Heart left ventricle (tissue), 16 donors: ENCODE measurements at regions not wholly inside any gene's neighbourhood (a gene's known extent, or its start where the extent isn't known, plus 50 kb on each side); places are given as distances from the start of the nearest gene placed in this dataset.

Source experiments
- ATAC-seq, 4 donors: fragments of 200-7000 bp; cut with Tn5 transposase; one replicate each; pipeline ENCODE4 v1.9.1; 2020 to 2022; ENCODE audit warnings: moderate library complexity in 4 of 4, mild to moderate bottlenecking in 3 of 4, moderate number of reproducible peaks in 1 of 4
- DNase-seq, 5 donors: peaks; one replicate each; pipeline ENCODE4 v3.0.0-alpha.2; 2020
- H3K27ac ChIP-seq, 12 donors: fragments of 200-600 bp; sonication (generic) in 4 of 12; one replicate each; pipeline versions ENCODE4 v1.5.0 to v1.8.0; 2016 to 2022; ENCODE audit warnings: mild to moderate bottlenecking in 2 of 12
- H3K27me3 ChIP-seq, 9 donors: fragments of 200-600 bp; sonication (generic) in 2 of 9; one replicate each; pipeline versions ENCODE4 v1.5.1 to v1.8.0; 2016 to 2022; ENCODE audit warnings: mild to moderate bottlenecking in 3 of 9
- H3K36me3 ChIP-seq, 9 donors: fragments of 200-600 bp; sonication (generic) in 2 of 9; one replicate each; pipeline versions ENCODE4 v1.5.0 to v1.8.0; 2018 to 2022; ENCODE audit warnings: mild to moderate bottlenecking in 2 of 9
- H3K4me1 ChIP-seq, 12 donors: fragments of 200-600 bp; sonication (generic) in 4 of 12; one replicate each; pipeline versions ENCODE4 v1.5.0 to v1.8.0; 2016 to 2022; ENCODE audit warnings: mild to moderate bottlenecking in 3 of 12
- H3K4me3 ChIP-seq, 12 donors: fragments of 200-600 bp; sonication (generic) in 4 of 12; one replicate each; pipeline versions ENCODE4 v1.5.0 to v1.8.0; 2017 to 2022; ENCODE audit warnings: mild to moderate bottlenecking in 9 of 12, moderate library complexity in 4 of 12
- H3K9me3 ChIP-seq, 12 donors: fragments of 200-600 bp; sonication (generic) in 4 of 12; one replicate each; pipeline versions ENCODE4 v1.5.0 to v1.8.0; 2016 to 2022; ENCODE audit warnings: mild to moderate bottlenecking in 1 of 12
- POLR2A ChIP-seq, 2 donors: fragments of 450-650 bp; IDR thresholded peaks; one replicate each; pipeline ENCODE4 v1.6.1; 2017; ENCODE audit warnings: antibody characterized with exemption in 2 of 2, mild to moderate bottlenecking in 2 of 2, moderate library complexity in 2 of 2
- WGBS, 4 donors: extraction: QIAGEN DNeasy Blood & Tissue Kit in 2 of 4; methylation state at CpG; one replicate each; pipeline versions ENCODE4 v1.1.5 to v1.1.7; 2013 to 2018; 5-methylcytosine and 5-hydroxymethylcytosine counted together
- intact Hi-C, 10 donors: fragments of 100-400 bp; cut with DNase I; formaldehyde crosslinking; loops; one replicate each; pipeline versions ENCODE4 v1.11.1 to v1.14.2; 2022
- TF ChIP-seq, protein P1 (sequence below), 12 donors: fragments of 200-600 bp; sonication (generic) in 4 of 12; IDR thresholded peaks; one replicate each; pipeline versions ENCODE4 v1.5.0 to v1.8.0; 2018 to 2022; ENCODE audit warnings: antibody characterized with exemption in 12 of 12, mild to moderate bottlenecking in 5 of 12
- donor health status: ischemic (EF 13 %, LVEDD 7.1; RV severe dilation, severe dysfunction).
- donor health status: healthy with polysubstance abuse.
- donor health status: DM: no; HTN: yes; CAD: no.
- donor health status: DM: no; HTN: no; CAD: no.
- donor health status: ischemic (EF 25% LVEDD 6.9; RV normal size, moderate dysfunction).
- donor health status: ischemic (EF 25% LVEDD 5.7; RV mildly dilated, moderate dysfunction).
- donor health status: healthy.
- donor health status: DM: yes; HTN: yes; CAD: no.
- donor health status: ischemic (EF 35%, LVEDD 5.7; RV mildly dilated, moderate dysfunction).
- donor health status: nonischemic (EF 11% LVEDD 7.7; RV severe dilation, severe dysfunction).
- donor health status: DM: yes; HTN: yes; CAD: no.
- donor health status: PGD.
- donor health status: ischemic (EF 29% LVEDD 5.4; RV normal size, mild dysfunction).
- donor health status: nonischemic (EF 23%, LVEDD 6.1; RV moderate dilation, normal function).

GRCh38 chr5:27217155-27217956, 179.0 kb upstream of the CDH9 start:
- TF ChIP-seq, protein P1, sequence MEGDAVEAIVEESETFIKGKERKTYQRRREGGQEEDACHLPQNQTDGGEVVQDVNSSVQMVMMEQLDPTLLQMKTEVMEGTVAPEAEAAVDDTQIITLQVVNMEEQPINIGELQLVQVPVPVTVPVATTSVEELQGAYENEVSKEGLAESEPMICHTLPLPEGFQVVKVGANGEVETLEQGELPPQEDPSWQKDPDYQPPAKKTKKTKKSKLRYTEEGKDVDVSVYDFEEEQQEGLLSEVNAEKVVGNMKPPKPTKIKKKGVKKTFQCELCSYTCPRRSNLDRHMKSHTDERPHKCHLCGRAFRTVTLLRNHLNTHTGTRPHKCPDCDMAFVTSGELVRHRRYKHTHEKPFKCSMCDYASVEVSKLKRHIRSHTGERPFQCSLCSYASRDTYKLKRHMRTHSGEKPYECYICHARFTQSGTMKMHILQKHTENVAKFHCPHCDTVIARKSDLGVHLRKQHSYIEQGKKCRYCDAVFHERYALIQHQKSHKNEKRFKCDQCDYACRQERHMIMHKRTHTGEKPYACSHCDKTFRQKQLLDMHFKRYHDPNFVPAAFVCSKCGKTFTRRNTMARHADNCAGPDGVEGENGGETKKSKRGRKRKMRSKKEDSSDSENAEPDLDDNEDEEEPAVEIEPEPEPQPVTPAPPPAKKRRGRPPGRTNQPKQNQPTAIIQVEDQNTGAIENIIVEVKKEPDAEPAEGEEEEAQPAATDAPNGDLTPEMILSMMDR (IDR thresholded peaks at IDR 0.05): no peak
- TF ChIP-seq POLR2A (IDR thresholded peaks at IDR 0.05): no peak
- intact Hi-C loops: no loop called here
- Histone ChIP-seq H3K4me1 (no peaks in the 10 kb centered on the region), H3K27ac (no peak overlapping the region), H3K9me3 (peaks cover 0 to 12% (median 0%) of the 10 kb centered on the region in 12 donors), H3K4me3 (no peak overlapping the region), H3K27me3 (no peaks in the 10 kb centered on the region), H3K36me3 (no peaks in the 10 kb centered on the region)
- 81 to 87% (median 85%) methylated on average over 15 of the region's 15 CpGs for WGBS, 4 donors
- DNase-seq (no peak), ATAC-seq (no peak)

DNA sequence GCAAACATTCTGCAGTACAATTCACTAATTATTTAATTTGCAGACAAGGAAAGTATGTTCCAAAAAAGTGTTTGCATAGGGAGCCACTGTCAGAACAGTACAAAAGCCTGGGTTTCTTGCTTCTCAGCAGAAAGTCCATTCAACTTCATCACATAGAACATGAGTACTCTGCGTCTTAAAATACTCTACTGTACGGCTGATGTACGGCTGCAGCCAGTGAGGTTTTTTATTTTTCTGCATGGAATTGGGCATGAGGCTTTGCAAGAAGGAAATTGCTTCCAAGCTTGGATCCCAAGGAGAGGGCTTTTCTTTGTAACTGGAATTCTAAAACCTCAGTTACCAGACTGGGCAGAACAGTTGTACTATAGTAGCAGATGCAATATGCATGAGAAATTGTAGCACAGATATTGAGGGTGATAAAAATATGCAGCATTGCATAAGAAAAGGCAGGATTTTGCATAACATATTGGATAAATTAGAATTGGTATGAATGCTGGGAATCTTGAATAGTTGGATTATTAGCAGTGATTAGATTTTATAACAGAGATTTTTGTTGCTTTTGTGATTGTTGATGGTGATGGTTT, 178.1 kb upstream of the CDH9 start:
- Histone ChIP-seq H3K36me3 (no peaks in the 10 kb centered on the region), H3K9me3 (peaks cover 0 to 12% (median 0%) of the 10 kb centered on the region in 12 donors), H3K4me3 (no peak overlapping the region), H3K27me3 (no peaks in the 10 kb centered on the region), H3K4me1 (no peaks in the 10 kb centered on the region), H3K27ac (no peak overlapping the region)
- WGBS, 4 donors: 71 to 91% (median 86%) methylated on average over 3 of the region's 3 CpGs
- TF ChIP-seq POLR2A (IDR thresholded peaks at IDR 0.05): no peak
- TF ChIP-seq, protein P1 (IDR thresholded peaks at IDR 0.05): no peak
- ATAC-seq: no peak
- DNase-seq: no peak
- intact Hi-C loops: no loop called here

- DNase-seq: no peak
- Histone ChIP-seq H3K4me1 (no peaks in the 10 kb centered on the region), H3K27me3 (no peaks in the 10 kb centered on the region), H3K9me3 (peaks cover 0 to 47% (median 18%) of the 10 kb centered on the region in 12 donors), H3K4me3 (no peak overlapping the region), H3K27ac (no peak overlapping the region), H3K36me3 (no peaks in the 10 kb centered on the region)
- intact Hi-C loops: no loop called here
- WGBS, 4 donors: 59 to 68% (median 63%) methylated on average over 2 of the region's 2 CpGs
- no peak for TF ChIP-seq POLR2A (IDR thresholded peaks at IDR 0.05)
- TF ChIP-seq, protein P1 (IDR thresholded peaks at IDR 0.05): no peak
- no peak for ATAC-seq
These were observed 169.7 kb upstream of the CDH9 start for GRCh38 chr5:27208051-27208450.

- Histone ChIP-seq H3K27ac (no peak overlapping the region), H3K27me3 (no peaks in the 10 kb centered on the region), H3K4me3 (no peak overlapping the region), H3K4me1 (no peaks in the 10 kb centered on the region), H3K36me3 (no peaks in the 10 kb centered on the region), H3K9me3 (peaks cover 0 to 6% (median 0%) of the 10 kb centered on the region in 12 donors)
- 65 to 78% (median 69%) methylated on average over 7 of the region's 7 CpGs for WGBS, 4 donors
- ATAC-seq (no peak), DNase-seq (no peak)
- no peak for TF ChIP-seq POLR2A (IDR thresholded peaks at IDR 0.05)
- TF ChIP-seq, protein P1 (IDR thresholded peaks at IDR 0.05): no peak
- intact Hi-C loops: no loop called here
These were observed 153.6 kb upstream of the CDH9 start for GRCh38 chr5:27191786-27192510.
